GM19468 (cell line): ENCODE measurements at regions not wholly inside any gene's neighbourhood (a gene's known extent, or its start where the extent isn't known, plus 50 kb on each side); places are given as distances from the start of the nearest gene placed in this dataset.
"Not testable (repeated sequence)": the region's sequence is repeated elsewhere in the genome, so short reads cannot be mapped to it uniquely, and the experiment has no call there.

Experiments used
- ATAC-seq: cut with Tn5 transposase; IDR thresholded peaks from one replicate; pipeline ENCODE4 v1.9.1; 2021; ENCODE audit warnings: mild to moderate bottlenecking, moderate library complexity, moderate number of reproducible peaks; ENCODE audit not compliant: unreplicated experiment; ENCODE audit errors: extremely low read depth

- no peak for ATAC-seq
These were observed 347.4 kb upstream of the AGA start for GRCh38 chr4:177789610-177790009.

GRCh38 chr4:177791188-177791587 lies 349.0 kb upstream of the AGA start:
- ATAC-seq = no peak

DNA sequence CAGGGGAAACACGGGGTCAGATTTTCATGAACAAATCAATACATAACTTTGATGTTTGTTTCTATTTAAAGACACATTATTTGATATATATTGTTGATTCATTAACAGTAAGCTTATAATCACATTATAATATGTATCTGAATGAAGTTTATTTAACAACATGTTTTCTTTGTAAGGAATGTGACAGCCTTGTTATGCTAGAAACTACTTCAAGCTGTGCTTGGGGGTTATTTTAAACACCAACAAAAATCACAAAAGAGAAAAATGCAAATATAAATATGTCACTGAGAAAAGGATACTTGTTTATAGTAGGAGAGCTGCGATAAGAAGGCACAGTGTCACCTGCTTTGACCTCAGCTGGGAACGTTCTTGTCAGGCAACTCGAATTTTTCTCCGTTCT lies 354.6 kb upstream of the AGA start:
- no peak for ATAC-seq

DNA sequence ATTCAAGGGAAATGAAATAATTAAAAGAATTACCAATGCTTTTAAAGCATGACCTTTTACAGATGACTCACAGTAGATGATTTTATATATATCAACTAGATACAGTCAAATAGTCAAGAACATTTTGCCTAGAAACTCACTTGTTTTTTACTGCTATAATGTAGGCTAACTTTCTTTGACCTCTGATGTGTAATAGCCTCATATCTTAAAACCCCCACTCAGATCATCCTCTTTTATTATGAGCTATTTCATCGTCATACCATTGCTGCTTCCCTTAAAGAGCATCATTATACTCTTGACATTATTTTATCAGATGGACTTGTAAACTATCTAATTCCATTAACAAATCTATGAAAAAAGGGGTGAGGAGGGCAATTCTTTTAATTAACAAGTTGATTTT lies 355.9 kb upstream of the AGA start:
- ATAC-seq = no peak

- ATAC-seq = no peak
These were observed 359.9 kb upstream of the AGA start for GRCh38 chr4:177802162-177802561.

DNA sequence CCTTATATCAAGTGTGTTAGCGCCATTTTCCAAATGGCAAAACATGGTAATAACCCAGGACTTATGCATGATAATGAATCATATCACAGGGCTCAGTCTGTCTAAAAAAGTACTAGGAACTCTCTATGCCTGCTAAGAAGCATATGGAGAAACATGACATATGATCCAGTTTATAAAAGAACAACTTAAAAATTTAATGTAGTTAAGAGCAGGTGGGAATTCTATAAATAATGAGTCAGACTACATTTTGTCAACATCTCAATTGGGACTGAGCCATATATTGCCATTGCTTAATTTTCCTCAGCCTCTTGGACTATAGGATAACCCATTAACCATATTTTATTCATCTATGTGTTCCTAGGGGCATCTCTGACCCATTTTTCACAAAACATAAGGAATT lies 360.4 kb upstream of the AGA start:
- no peak for ATAC-seq

GRCh38 chr4:177803151-177803550 lies 360.9 kb upstream of the AGA start:
- no peak for ATAC-seq

DNA sequence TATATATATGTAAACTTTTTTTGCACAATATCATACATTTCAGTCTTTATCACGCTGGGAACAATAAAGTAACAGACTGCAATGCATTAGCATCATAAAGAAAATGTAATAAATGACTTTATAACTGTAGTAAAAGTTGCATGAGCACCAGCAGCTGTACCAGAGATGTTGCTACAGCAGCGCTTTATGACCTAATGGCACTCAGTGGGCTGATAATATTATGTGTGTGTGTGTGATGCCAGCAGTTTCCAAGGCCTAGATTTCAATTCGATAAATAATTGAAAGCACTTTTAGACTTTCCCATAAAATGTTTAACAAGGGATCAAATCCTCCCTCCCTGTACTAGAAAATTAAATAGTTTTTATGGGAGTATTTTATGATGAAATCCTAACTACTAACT lies 367.6 kb upstream of the AGA start:
- ATAC-seq = no peak

DNA sequence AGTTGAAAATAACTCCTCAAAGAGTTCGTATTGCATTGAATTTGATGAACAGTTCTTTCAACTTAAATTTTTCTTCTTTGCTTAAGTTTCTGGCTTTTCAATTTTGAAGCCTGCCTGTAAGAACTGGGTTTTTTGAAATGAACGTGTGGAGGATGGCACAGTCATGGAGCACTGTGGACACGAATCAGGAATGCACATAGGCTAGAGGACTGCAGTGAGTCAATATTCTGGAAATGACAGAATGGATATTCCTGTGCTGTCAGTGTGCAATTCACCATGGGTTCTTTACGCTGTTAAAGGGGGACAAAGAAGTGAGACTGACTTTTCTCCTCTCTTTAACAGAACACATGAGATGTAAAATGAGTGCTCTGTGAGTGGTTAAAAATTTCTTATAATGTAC lies 368.0 kb upstream of the AGA start:
- no peak for ATAC-seq

DNA sequence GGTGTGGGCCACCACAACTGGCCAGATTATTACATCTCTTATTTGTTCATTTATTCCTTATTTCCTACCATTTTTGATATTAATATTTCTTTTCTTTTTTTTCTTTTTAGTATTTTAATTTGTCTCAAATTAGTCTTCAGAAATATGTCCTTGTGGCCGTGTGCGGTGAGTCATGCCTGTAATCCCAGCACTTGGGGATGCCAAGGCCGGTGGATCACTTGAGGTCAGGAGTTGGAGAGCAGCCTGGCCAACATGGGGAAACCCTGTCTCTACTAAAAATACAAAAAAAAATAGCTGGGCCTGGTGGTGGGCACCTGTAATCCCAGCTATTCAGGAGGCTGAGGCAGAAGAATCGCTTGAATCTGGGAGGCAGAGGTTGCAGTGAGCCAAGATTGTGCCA lies 376.2 kb upstream of the AGA start:
- not testable (repeated sequence) for ATAC-seq

GRCh38 chr4:177826973-177827372 lies 384.7 kb upstream of the AGA start:
- no peak for ATAC-seq

DNA sequence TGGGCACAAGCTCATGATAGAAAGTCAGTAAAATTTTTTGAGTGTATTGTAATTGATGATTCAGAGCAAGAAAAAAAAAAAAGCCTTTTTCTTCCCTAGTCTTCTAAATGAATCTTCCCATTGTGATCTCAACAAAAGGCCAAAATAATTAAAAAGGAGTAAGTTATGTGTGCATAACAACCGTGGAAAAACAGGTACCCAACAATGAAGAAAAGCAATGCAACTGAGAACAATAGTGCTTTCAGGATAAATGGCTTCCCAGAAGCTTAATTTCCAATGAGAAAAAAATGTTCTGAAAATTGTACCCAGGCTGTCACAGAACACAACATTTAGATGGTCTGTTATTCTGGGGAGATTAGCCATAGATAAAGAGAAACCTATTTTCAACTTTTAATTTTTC lies 399.0 kb upstream of the AGA start:
- no peak for ATAC-seq

GRCh38 chr4:177853229-177853628 lies 411.0 kb upstream of the AGA start:
- ATAC-seq = no peak

GRCh38 chr4:177855507-177856197 lies 413.4 kb upstream of the AGA start:
- no peak for ATAC-seq

- no peak for ATAC-seq
These were observed 417.9 kb upstream of the AGA start for GRCh38 chr4:177860171-177860570.

- no peak for ATAC-seq
These were observed 419.4 kb upstream of the AGA start for GRCh38 chr4:177861551-177862094.

DNA sequence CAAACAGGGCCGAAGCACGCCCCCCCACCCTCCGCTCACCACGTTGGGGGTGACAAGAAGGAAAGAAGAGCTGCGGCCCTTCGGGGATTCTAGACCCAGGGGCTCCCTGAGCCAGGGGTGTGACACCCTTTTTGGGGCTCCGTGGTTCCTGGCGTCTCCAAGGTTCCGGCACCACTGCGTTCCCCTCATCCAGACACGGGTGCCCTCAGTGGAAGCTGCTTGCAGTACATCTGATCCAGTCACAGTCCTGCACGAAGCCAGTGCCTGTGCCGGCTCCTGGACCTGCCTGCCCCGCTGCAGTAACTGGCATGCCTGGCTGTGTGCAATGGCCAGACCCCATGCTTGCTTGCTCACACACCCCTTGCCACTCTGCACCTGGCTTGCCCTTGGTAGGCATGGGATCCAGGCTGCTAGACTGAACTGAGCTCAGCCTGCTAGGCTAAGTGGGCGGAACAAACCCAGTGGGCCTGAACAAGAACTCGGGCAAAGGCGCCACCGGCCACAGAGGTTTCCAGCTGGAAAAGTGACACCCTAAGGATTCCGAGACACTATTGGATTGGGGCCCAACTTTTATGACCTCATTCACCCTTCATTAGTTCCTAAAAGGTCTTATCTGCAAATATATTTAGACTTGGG lies 420.4 kb upstream of the AGA start:
- no peak for ATAC-seq

- no peak for ATAC-seq
These were observed 437.6 kb upstream of the AGA start for GRCh38 chr4:177879851-177880250.

- ATAC-seq = no peak
These were observed 452.9 kb upstream of the AGA start for GRCh38 chr4:177895136-177895535.

DNA sequence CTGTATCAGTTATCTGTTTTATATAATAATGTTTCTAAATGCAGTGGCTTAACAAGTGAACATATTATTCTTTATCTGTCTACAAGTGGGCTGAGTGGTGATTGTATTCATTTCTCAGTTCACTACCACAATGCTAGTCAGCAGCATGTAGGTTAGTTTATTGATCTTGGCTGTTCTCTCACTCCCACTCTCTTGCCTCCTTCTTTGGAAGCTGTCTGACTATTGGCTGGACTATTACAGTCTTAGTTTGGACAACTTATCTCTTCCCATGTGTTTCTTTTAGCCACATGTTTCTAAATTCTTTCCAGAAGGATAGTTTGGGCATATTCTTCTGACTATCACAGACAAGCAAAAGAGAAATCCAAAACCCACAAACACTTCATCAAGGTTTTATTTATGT lies 459.5 kb upstream of the AGA start:
- no peak for ATAC-seq

- ATAC-seq = no peak
These were observed 460.1 kb upstream of the AGA start for GRCh38 chr4:177902386-177902785.
